NCI-H1417 (cell line): ENCODE measurements at regions not wholly inside any gene's neighbourhood (a gene's known extent, or its start where the extent isn't known, plus 50 kb on each side); places are given as distances from the start of the nearest gene placed in this dataset.
"Not testable (repeated sequence)": the region's sequence is repeated elsewhere in the genome, so short reads cannot be mapped to it uniquely, and the experiment has no call there.

Experiments used
- DNase-seq, 3 experiments: peaks; one replicate each; lab custom pipeline; 2025; lab: John Stamatoyannopoulos, UW

DNA sequence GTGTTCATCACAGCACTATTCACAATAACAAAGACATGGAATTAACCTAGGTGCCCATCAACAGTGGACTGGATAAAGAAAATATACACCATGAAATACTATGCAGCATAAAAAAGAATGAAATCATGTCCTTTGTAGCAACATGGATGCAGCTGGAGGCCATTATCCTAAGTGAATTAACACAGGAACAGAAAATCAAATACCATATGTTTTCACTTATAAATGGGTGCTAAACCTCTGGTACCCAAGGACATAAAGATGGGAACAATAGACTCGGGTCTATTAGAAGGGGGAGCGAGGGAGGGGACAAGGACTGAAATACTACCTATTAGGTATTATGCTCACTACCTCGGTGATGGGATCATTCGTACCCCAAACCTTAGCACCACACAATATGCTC lies 66.4 kb upstream of the PTPN13 start:
- not testable (repeated sequence) for DNase-seq

GRCh38 chr4:86529436-86529835 lies 64.7 kb upstream of the PTPN13 start:
- DNase-seq: no peak

DNA sequence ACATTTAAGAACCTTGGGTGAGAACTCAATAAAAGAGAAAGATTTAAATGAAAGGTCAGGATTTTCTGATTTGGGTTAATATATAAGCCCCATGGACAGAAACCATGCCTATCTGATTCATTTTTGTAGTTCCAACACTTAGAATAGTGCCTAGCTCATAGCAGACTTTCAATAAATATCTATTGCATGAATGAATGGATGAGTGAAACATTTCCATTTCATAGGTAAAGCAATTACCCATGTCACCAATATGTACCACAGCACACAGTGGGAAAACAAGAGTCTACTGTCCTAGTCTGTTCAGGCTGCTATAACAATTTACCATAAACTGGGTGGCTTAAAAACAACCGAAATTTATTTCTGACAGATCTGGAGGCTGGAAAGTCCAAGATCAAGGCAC lies 63.9 kb upstream of the PTPN13 start:
- DNase-seq: no peak

GRCh38 chr4:86531440-86531839 lies 62.7 kb upstream of the PTPN13 start:
- no peak for DNase-seq

DNA sequence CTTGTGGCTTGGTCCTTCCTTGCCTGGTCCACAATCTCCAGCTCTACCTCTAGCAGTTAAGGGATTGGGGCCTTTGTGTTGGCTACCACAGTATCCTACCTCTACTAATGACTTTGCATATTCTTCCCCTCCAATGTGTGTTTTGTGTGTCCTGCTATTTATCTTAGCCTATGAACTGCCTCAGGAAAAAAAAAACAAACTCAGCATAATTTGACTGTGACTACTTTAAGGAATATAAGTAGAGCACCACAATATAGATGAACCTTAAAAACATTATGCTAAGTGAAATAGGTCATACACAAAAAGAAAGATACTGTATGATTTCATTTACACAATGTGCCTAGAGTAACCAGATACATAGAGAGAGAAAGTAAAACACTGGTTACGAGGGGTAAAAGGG lies 61.3 kb upstream of the PTPN13 start:
- no peak for DNase-seq

DNA sequence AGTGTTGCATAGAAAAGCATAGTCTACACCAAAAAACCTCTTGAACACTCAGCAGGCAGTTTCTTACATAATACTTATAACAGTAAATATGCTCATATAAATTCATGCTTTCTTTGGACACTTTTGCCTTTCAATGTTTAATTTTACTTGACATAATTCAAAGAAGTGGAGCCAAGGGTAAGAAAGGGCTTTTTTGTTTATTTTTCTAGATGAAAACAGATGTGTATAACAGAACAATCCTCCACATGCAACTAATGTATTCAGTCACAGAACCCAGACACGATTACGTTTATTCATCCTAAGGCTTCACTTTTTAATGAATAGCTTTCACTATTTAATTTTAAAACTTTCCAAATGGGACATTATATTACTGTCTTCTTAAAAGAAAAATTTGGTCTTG lies 58.0 kb upstream of the PTPN13 start:
- no peak for DNase-seq

DNA sequence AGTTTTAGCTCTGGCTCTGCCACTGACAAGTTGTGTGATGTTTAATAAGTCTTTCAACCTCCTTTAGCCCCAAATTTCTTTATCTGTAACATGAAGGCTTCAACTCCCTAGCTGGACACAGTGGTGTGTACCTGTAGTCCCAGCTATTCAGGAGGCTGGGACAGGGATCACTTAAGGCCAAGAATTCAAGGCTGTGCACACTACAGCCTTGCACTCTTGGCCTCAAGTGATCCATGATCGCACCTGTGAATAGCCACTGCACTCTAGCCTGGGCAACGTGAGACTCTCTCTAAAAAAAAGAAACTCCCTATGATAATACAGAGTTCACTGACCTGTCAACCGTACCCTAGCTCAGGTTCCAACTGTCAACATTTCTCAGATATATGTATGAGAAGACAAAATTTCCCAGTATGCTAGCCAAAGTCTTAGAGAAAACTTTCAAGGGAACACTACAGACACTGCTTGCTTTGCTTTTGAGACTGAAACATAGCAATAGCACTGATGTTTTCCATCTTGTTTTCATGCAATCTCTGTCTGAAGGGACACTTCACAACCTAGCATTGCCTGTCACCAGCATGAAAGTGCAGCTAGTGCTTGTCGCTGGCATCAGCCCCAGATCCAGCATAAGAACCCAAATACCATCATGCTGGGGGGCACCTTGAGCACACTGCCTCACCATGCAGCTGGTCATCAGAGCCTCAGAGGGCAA lies 51.6 kb upstream of the PTPN13 start:
- DNase-seq: no peak

GRCh38 chr4:86543080-86543479 lies 51.0 kb upstream of the PTPN13 start:
- DNase-seq: no peak

GRCh38 chr4:86543560-86544309 lies 50.4 kb upstream of the PTPN13 start:
- DNase-seq: no peak

DNA sequence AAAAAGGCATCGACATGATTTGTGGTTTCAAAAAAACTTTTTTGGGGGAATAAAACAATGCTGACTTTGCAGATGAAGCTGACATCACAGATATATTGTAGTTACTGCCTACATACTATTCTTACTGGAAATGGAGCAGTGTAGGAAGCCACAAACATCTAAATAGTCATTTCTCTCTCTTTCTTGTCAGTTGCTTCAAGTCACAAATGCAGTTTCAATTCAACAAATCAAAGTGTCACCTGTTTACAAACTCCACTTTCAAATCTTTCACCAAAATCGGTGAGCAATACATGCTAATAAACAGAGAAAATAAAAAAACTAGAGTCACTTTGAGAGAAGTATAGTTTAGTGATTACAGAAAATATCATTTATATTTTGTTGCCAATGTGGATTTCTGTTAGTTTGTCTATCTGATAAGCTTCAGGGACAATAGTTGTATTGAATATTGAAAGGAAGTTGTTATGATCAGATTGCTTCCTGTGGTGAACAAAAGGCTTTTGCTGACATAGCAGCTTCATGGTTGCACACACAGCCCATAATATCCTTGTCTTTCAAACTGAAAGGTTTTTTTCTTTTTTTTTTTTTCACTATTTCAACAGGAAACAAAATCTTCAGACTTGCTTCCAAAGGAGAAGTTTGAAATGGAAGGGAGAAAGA lies 49.7 kb upstream of the PTPN13 start:
- peak in 1 of 3 experiments; percentile 16 for DNase-seq
